T-helper 22 cell (primary cell): ENCODE measurements at regions not wholly inside any gene's neighbourhood (a gene's known extent, or its start where the extent isn't known, plus 50 kb on each side); places are given as distances from the start of the nearest gene placed in this dataset.

Source experiments
- DNase-seq: peaks from one replicate; pipeline ENCODE4 v3.0.0-alpha.2; 2020; ENCODE audit warnings: low read depth

- DNase-seq = no peak
These were observed 733.9 kb upstream of the ACVR2A start for GRCh38 chr2:147110962-147111361.

- DNase-seq = no peak
These were observed 734.5 kb upstream of the ACVR2A start for GRCh38 chr2:147110317-147110716.

- DNase-seq = no peak
These were observed 735.5 kb upstream of the ACVR2A start for GRCh38 chr2:147109291-147109690.

GRCh38 chr2:147108548-147108947, 736.3 kb upstream of the ACVR2A start:
- DNase-seq = no peak

DNA sequence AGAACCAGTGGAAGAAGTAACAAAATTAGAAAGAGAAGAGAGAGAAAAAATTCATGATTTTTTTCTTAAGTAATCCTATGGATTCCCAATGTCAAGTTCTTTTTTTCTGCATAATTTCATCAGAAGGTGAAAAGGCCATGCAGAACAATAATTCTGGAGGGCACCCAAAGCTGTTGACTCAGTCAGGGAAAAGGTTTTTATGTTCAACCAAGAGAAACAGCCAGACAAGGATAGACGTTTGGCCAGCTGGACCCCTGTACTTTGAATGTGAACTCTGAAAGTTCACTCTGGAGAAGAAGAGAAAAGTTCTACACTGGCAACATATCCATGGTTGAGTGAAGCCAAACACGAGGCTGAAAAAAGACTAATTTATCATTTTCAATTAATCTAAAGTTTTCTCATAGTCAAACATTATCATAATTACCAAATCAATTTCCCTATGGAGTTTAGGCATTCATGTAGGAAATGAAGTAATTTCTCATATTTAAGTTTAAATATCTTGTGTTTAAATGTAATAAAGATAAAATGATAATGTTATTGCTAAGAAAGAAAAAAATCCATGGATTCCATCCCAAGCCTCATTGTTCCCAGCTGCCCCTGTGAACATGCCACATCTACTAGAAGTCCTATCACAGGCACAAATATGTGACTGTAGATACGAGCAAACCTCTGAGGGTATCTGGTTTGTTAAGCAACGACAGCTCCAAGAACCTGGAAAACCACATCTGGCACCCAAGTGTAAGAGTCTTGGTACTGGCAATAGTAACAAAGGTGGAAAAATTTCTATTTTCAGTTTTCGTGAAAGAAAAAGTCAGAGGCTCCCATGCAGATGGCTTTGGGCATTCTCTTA, 742.7 kb upstream of the ACVR2A start:
- no peak for DNase-seq

DNA sequence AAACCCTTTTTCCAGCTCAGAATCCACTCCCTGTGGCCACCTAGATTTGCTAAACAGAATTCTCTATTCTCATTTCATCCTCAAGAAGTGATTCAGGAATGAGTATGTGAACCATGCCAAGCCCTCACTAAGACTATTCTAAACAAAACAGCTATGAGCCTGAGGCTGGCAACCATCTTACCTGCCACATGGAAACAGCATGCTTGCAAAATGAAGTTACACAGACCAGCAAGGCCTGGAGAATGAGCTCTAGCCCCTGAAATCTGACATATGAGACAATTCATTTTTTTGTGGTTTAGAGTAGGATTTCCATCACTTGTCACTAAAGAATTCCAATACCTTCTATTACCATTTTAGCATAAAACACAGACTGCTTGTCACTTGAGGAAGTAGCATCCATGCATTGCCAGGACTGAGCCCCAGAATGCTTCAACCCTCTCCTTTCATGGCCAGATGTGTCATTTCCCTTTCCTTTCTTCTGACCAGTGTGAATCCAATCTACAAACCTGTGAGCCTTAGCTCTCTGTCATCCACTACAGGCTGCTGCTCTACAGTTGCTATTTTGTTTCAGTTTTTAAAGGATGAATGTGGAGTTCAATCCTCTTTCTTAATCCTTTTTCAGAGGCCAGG, 744.3 kb upstream of the ACVR2A start:
- no peak for DNase-seq

DNA sequence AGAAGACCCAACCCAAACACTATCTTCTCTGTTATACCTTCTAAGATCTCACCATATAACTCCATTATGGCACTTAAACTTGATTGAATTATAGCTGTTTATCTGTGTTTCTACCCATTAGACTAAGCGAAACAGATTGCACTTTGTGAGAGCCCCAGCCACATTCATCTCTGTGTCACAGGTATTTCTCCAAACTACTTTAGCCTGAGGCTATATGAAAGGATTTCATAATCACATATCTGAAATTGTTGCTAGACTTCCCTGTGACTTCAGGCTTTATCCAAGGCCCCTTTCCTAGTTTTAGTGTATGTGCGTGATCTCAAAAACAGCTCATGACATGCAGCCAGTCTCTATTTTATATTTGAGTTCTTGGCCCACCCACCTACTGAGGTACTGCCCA, 745.0 kb upstream of the ACVR2A start:
- DNase-seq = no peak

- no peak for DNase-seq
These were observed 745.9 kb upstream of the ACVR2A start for GRCh38 chr2:147098940-147099339.

- DNase-seq = no peak
These were observed 747.1 kb upstream of the ACVR2A start for GRCh38 chr2:147097747-147098146.

GRCh38 chr2:147096671-147097070, 748.2 kb upstream of the ACVR2A start:
- DNase-seq = no peak

- no peak for DNase-seq
These were observed 749.5 kb upstream of the ACVR2A start for GRCh38 chr2:147095376-147095775.

DNA sequence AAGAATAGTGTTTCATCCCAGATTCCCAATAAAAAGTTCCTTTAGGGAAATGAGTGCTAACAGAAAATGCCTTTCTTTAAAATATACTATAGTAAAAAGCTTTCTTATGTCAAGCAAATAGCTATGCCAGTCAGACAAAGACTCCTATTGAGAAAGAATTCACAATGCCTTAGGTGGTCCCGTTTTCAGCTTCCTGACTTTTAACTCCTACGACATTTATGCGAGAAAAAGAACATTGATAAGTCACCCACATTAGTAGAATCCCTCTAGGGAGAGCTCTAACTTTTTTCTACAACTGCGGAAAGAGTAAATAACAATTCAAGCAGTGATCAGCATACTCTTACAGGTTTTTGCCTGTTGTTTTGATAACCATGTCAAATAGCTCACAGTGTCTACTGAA, 750.8 kb upstream of the ACVR2A start:
- DNase-seq = no peak

GRCh38 chr2:147092266-147092665, 752.6 kb upstream of the ACVR2A start:
- no peak for DNase-seq

DNA sequence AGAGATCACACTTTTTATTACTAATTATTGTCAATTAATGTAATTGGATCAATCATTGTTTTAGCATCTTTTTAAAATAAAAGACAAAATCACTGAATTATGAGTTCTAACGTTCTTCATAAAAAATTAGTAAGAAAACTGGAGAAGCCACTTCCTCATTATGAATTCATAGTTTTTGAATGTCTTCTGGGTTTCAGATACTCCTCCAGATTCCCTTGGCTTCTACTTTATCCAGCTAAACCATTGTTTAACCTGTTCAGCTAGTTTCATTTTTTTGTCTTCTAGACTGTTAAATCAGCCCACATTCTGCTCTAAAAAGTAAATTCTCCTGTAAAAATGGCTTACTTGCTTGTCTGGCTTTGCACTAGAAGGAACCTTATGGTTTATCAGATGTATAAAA, 753.4 kb upstream of the ACVR2A start:
- DNase-seq = no peak

DNA sequence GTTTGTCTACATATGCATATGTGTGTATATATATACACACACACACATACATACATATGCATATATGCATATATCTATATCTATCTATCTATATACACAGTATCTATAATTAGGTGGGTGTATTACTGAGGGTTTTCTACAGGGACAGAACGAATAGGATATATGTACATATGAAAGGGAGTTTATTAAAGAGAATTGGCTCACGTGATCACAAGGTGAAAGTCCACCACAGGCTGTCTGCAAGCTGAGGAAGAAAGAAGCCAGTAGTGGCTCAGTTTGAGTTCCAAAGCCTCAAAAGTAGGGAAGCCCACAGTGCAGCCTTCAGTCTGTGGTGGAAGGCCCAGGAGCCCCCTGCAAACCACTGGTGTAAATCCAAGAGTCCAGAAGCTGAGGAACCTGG, 756.0 kb upstream of the ACVR2A start:
- no peak for DNase-seq

DNA sequence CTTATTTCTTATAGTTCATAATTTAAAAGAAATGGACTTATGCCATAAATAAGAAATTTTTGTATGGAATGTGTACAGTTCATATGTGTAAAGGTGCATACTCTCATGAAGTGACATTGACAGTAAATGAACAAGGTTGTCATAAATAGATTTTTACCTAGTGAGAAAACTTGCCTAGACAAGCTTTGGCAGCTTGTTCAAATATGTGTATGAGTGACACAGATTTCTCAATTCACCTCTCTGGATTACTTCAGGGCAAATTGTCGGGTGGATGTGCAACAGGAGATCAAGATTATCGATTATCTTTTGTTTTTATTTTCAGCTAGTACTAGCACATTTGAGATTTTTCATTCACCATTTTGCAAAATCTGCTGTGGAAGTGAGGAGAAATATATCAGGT, 758.1 kb upstream of the ACVR2A start:
- DNase-seq = no peak

DNA sequence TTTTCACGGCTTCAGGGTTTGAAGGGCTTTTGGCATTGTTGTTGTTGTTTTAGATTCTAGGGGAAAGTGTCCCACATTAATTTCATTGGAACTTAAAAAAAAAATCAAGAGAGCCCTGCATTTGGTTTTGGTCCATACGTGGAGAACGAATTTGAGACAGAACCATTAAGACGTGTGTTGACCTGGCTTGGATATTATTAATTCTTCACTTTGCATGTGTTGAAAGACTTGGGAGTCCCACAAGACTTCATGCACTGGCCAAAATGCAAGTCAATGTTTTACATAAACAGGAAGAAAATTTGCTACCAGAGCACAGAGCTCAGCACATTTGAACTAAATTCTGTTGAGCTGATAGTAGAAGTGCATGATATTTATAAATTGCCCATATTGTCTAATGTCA, 761.2 kb upstream of the ACVR2A start:
- DNase-seq = no peak

DNA sequence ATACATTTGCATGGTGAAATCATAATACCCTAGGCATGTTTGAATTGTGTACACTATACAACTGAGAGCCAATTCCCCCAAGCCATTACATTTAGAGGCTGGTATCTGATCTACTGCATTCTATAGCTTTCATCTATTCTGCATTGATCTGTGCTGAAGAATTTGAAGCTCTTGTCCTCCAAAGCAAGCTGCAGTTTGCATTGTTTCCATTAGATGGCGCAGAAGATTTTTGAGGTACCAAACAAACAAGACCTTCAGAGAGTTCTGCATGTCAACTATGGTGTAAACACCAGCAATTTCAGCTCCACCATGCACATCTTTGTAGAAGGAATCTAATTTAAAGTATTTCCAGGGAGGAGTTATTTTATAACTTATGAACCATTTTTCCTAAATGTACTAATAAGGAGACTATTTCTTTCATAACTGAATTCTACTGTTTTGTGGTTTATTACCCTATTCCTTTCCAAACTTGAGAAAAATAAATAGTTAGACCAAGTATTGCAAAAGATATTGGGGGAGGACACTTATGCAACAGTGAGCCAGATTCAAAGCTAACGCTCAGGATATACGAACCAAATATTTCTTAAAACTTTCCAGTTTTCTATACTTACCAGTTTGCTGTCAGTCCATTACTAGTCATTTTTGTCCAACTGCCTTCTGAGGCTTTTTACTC, 761.8 kb upstream of the ACVR2A start:
- peak; percentile 5 for DNase-seq

DNA sequence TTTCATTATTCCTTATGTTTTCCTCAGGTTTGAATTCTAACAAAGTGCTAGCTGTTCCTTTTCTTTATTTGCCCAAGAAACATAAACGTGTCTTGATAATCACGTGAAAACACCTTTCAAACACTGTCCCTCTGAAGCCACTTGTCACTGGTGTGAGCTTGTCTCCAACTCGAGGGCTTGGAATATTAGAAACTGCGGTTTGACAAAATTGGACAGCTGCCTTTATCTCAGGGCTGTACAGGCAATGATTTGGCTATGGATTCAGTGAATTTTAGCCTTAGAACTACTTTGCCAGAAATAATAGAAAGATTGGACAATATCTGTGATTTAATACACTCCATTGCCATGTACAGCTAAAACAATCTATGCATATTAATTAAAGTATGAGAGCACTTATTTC, 763.0 kb upstream of the ACVR2A start:
- DNase-seq = no peak

DNA sequence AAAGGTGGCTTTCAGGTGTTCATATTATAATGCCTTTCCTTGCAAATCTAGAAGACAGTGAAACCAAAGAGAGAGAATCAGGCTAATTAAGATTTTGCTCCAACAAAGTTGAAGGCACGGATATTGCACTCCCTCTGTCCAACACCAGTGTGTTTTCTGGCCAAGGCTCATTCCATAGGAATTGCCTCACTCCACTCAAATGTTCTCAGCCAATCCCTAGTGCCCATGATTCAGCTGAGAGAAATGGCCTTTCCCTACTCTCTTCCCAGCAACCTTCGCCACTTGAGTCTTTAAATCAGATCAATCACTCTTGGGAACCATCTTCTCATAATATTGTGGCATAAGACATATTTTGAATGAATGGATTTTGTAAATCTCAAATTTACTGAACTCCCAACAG, 768.2 kb upstream of the ACVR2A start:
- no peak for DNase-seq

GRCh38 chr2:147068071-147068470, 776.8 kb upstream of the ACVR2A start:
- no peak for DNase-seq

DNA sequence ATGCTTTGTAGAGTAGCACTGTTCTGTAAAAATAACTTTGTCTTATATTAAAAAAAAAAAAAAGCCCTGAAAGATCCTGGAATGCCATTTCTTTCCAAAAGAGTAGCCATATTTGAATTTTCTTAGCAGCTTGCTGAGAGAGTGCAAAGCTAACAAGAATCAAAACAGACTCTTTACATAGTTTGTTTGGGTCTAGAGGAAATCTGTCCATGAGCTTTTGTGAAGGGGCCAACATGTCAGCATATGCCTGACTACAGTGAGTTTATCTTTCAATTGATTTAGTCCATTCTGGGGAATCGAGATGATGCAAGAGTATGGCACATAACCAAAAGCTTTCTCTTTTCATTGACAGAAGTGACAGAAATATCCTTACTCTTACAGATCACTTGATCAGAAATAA, 777.7 kb upstream of the ACVR2A start:
- no peak for DNase-seq

DNA sequence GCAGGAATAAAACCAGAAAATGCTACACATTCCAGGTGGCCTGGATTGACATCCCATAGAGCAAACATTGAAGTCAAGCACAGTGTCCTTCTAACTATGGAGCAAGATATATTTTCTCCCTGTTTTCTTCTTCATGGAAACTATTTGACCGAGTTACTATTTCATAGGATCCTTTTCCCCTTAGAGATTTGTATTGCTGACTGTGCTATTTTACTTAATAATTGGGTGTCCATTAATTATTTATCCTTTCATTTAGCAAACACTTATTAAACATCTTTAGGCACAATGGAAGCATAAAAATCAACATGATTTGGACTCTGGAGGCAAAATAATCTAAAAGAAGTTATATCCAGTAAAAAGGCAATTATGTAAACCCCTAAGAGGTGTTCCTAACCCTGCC, 782.8 kb upstream of the ACVR2A start:
- no peak for DNase-seq
